ENCODE measurements at regions not wholly inside any gene's neighbourhood (a gene's known extent, or its start where the extent isn't known, plus 50 kb on each side); places are given as distances from the start of the nearest gene placed in this dataset.
"Not testable (repeated sequence)": the region's sequence is repeated elsewhere in the genome, so short reads cannot be mapped to it uniquely, and the experiment has no call there.

GRCh38 chr2:15689654-15690053, 98.0 kb downstream of the DDX1 start:
- H3K4me3 ChIP-seq: no peak overlapping the region
- no peak overlapping the region for H3K9ac ChIP-seq
- no peaks in the 10 kb centered on the region for H3K36me3 ChIP-seq
- peaks cover 0 to 11% (median 0%) of the 10 kb centered on the region in 11 experiments; a peak in 3 of 22 replicates for H3K9me3 ChIP-seq (replicated peaks in 1 of 11)
- no peak for TF ChIP-seq Cebpa-rat (IDR thresholded peaks at IDR 0.05)
- peaks cover 7 to 20% (median 13%) of the 10 kb centered on the region in 10 experiments; a peak in 18 of 20 replicates for H3K4me1 ChIP-seq
- H3K27me3 ChIP-seq: no peaks in the 10 kb centered on the region
- H3K27ac ChIP-seq: no peak overlapping the region
- peak overlapping the region in 6 of 11 experiments; percentile 7 to 65 (median 56); a peak in 11 of 22 replicates for H3K4me2 ChIP-seq
- no peaks in the 10 kb centered on the region for H4K20me1 ChIP-seq

GRCh38 chr2:15691586-15692310, 100.1 kb downstream of the DDX1 start:
- H3K4me3 ChIP-seq: no peak overlapping the region
- H3K4me2 ChIP-seq: no peak overlapping the region

GRCh38 chr2:15692551-15693377, 101.1 kb downstream of the DDX1 start:
- peaks cover 7 to 25% (median 17%) of the 10 kb centered on the region in 10 experiments; a peak in 18 of 20 replicates for H3K4me1 ChIP-seq
- H3K36me3 ChIP-seq: no peaks in the 10 kb centered on the region
- no peak overlapping the region for H3K9ac ChIP-seq
- no peak for TF ChIP-seq Cebpa-rat (IDR thresholded peaks at IDR 0.05)
- no peak overlapping the region for H3K27ac ChIP-seq
- no peak overlapping the region for H3K4me3 ChIP-seq
- no peaks in the 10 kb centered on the region for H3K27me3 ChIP-seq
- H3K9me3 ChIP-seq (replicated peaks in 1 of 11): peaks cover 0 to 20% (median 5%) of the 10 kb centered on the region in 11 experiments; a peak in 5 of 22 replicates
- H3K4me2 ChIP-seq: peak overlapping the region in 3 of 11 experiments; percentile 3 to 11 (median 4); a peak in 2 of 22 replicates
- H4K20me1 ChIP-seq: no peaks in the 10 kb centered on the region

More at GRCh38 chr2:15691586-15692310, 100.1 kb downstream of the DDX1 start:
- Histone ChIP-seq H3K36me3 (no peaks in the 10 kb centered on the region), H3K27me3 (no peaks in the 10 kb centered on the region), H3K27ac (no peak overlapping the region), H4K20me1 (no peaks in the 10 kb centered on the region), H3K9me3 (replicated peaks in 1 of 11) (peaks cover 0 to 16% (median 1%) of the 10 kb centered on the region in 11 experiments; a peak in 5 of 22 replicates), H3K4me1 (peaks cover 7 to 25% (median 17%) of the 10 kb centered on the region in 10 experiments; a peak in 18 of 20 replicates), H3K9ac (no peak overlapping the region)
- TF ChIP-seq Cebpa-rat (IDR thresholded peaks at IDR 0.05): no peak

- peaks cover 0 to 20% (median 5%) of the 10 kb centered on the region in 11 experiments; a peak in 5 of 22 replicates for H3K9me3 ChIP-seq (replicated peaks in 1 of 11)
- H3K27ac ChIP-seq: no peak overlapping the region
- no peak for TF ChIP-seq Cebpa-rat (IDR thresholded peaks at IDR 0.05)
- H3K4me1 ChIP-seq: peaks cover 7 to 25% (median 17%) of the 10 kb centered on the region in 10 experiments; a peak in 18 of 20 replicates
- H3K27me3 ChIP-seq: no peaks in the 10 kb centered on the region
- H4K20me1 ChIP-seq: no peaks in the 10 kb centered on the region
- H3K36me3 ChIP-seq: no peaks in the 10 kb centered on the region
- peak overlapping the region in 4 of 11 experiments; percentile 49 to 63 (median 53); a peak in 7 of 22 replicates for H3K4me2 ChIP-seq
- no peak overlapping the region for H3K4me3 ChIP-seq
- no peak overlapping the region for H3K9ac ChIP-seq
Measured at GRCh38 chr2:15693382-15693781, 101.7 kb downstream of the DDX1 start.

GRCh38 chr2:15693926-15694588, 102.4 kb downstream of the DDX1 start:
- no peak overlapping the region for H3K9ac ChIP-seq
- no peak overlapping the region for H3K4me3 ChIP-seq
- peaks cover 7 to 25% (median 17%) of the 10 kb centered on the region in 10 experiments; a peak in 18 of 20 replicates for H3K4me1 ChIP-seq
- no peak for TF ChIP-seq Cebpa-rat (IDR thresholded peaks at IDR 0.05)
- peaks cover 0 to 20% (median 5%) of the 10 kb centered on the region in 11 experiments; a peak in 5 of 22 replicates for H3K9me3 ChIP-seq (replicated peaks in 1 of 11)
- H3K27ac ChIP-seq: peak overlapping the region in 1 of 11 experiments; percentile 43; a peak in 1 of 22 replicates
- H4K20me1 ChIP-seq: no peaks in the 10 kb centered on the region
- no peaks in the 10 kb centered on the region for H3K27me3 ChIP-seq
- H3K4me2 ChIP-seq: peak overlapping the region in 9 of 11 experiments; percentile 1 to 63 (median 51); a peak in 17 of 22 replicates
- H3K36me3 ChIP-seq: no peaks in the 10 kb centered on the region

GRCh38 chr2:15694589-15694986, 102.9 kb downstream of the DDX1 start:
- no peak overlapping the region for H3K9ac ChIP-seq

GRCh38 chr2:15695582-15696330, 104.1 kb downstream of the DDX1 start:
- Histone ChIP-seq H3K4me1 (peaks cover 0 to 18% (median 14%) of the 10 kb centered on the region in 10 experiments; a peak in 15 of 20 replicates), H3K9ac (no peak overlapping the region), H4K20me1 (no peaks in the 10 kb centered on the region), H3K4me3 (no peak overlapping the region), H3K36me3 (no peaks in the 10 kb centered on the region), H3K27me3 (no peaks in the 10 kb centered on the region), H3K4me2 (no peak overlapping the region), H3K27ac (no peak overlapping the region), H3K9me3 (replicated peaks in 1 of 11) (peaks cover 0 to 17% (median 2%) of the 10 kb centered on the region in 11 experiments; a peak in 5 of 22 replicates)
- TF ChIP-seq Cebpa-rat (IDR thresholded peaks at IDR 0.05): no peak

More at GRCh38 chr2:15694589-15694986, 102.9 kb downstream of the DDX1 start:
- Histone ChIP-seq H4K20me1 (no peaks in the 10 kb centered on the region), H3K4me3 (no peak overlapping the region), H3K9me3 (replicated peaks in 1 of 11) (peaks cover 0 to 20% (median 5%) of the 10 kb centered on the region in 11 experiments; a peak in 5 of 22 replicates), H3K4me1 (peaks cover 4 to 21% (median 16%) of the 10 kb centered on the region in 10 experiments; a peak in 18 of 20 replicates), H3K27ac (no peak overlapping the region), H3K36me3 (no peaks in the 10 kb centered on the region), H3K4me2 (peak overlapping the region in 10 of 11 experiments; percentile 1 to 63 (median 50); a peak in 17 of 22 replicates), H3K27me3 (no peaks in the 10 kb centered on the region)
- no peak for TF ChIP-seq Cebpa-rat (IDR thresholded peaks at IDR 0.05)

GRCh38 chr2:15696606-15697170, 105.0 kb downstream of the DDX1 start:
- not testable (repeated sequence) for H3K4me3 ChIP-seq; H3K9ac ChIP-seq; H3K4me2 ChIP-seq; H3K9me3 ChIP-seq (replicated peaks in 1 of 11); H3K36me3 ChIP-seq; H3K27me3 ChIP-seq; H3K27ac ChIP-seq; H4K20me1 ChIP-seq
- H3K4me1 ChIP-seq: peaks cover 0 to 18% (median 14%) of the 10 kb centered on the region in 10 experiments; a peak in 15 of 20 replicates
